Keratinocyte (primary cell): ENCODE measurements at regions not wholly inside any gene's neighbourhood (a gene's known extent, or its start where the extent isn't known, plus 50 kb on each side); places are given as distances from the start of the nearest gene placed in this dataset.

Source experiments
- DNase-seq: peaks from one replicate; pipeline ENCODE4 v3.0.0-alpha.2; 2011; ENCODE audit warnings: low read depth, missing footprints, low spot score
- FAIRE-seq: peaks from 2 replicates; lab custom pipeline; 2011; peaks lifted over from hg19 to GRCh38; lab: Jason Lieb, UNC
- H2AFZ ChIP-seq: 2 replicates; pipeline ENCODE4 v1.6.0; 2012; ENCODE audit warnings: low read length, control low read depth, inconsistent platforms; ENCODE audit not compliant: control insufficient read depth
- H3K27ac ChIP-seq: 2 replicates; pipeline ENCODE4 v1.5.1; 2011; ENCODE audit warnings: low read length; ENCODE audit not compliant: control insufficient read depth, insufficient read depth
- H3K27me3 ChIP-seq: 3 replicates; pipeline ENCODE4 v1.6.0; 2011; ENCODE audit warnings: low read length; ENCODE audit not compliant: control insufficient read depth, insufficient read depth; ENCODE audit errors: extremely low read depth
- H3K36me3 ChIP-seq, 2 experiments: 2 replicates in 1 of 2; 3 replicates in 1 of 2; pipeline ENCODE4 v1.5.1; 2011; ENCODE audit warnings: low read length in 2 of 2, mild to moderate bottlenecking in 1 of 2; ENCODE audit not compliant: control insufficient read depth in 2 of 2, insufficient read depth in 2 of 2; ENCODE audit errors: extremely low read depth in 1 of 2
- H3K4me1 ChIP-seq: 3 replicates; pipeline ENCODE4 v1.5.1; 2011; ENCODE audit warnings: low read length; ENCODE audit not compliant: control insufficient read depth, insufficient read depth; ENCODE audit errors: extremely low read depth
- H3K4me2 ChIP-seq: 3 replicates; pipeline ENCODE4 v1.6.0; 2011; ENCODE audit warnings: low read depth, low read length; ENCODE audit not compliant: control insufficient read depth, insufficient read depth; ENCODE audit errors: extremely low read depth
- H3K4me3 ChIP-seq, 3 experiments: fragments of 200-600 bp in 1 of 3; sonication (generic) in 1 of 3; 2 replicates in 2 of 3; 3 replicates in 1 of 3; pipeline ENCODE4 v1.5.1; 2011 to 2016; ENCODE audit warnings: low read length in 3 of 3, mild to moderate bottlenecking in 3 of 3, control low read depth in 2 of 3, inconsistent platforms in 1 of 3, low read depth in 1 of 3, mixed read lengths in 1 of 3, mixed run types in 1 of 3, moderate library complexity in 1 of 3; ENCODE audit not compliant: control insufficient read depth in 2 of 3, insufficient read depth in 2 of 3; ENCODE audit errors: extremely low read depth in 1 of 3
- H3K79me2 ChIP-seq: 2 replicates; pipeline ENCODE4 v1.6.0; 2012; ENCODE audit warnings: low read length; ENCODE audit not compliant: control insufficient read depth, insufficient read depth
- H3K9ac ChIP-seq: 3 replicates; pipeline ENCODE4 v1.6.0; 2011; ENCODE audit warnings: low read length; ENCODE audit not compliant: control insufficient read depth, insufficient read depth; ENCODE audit errors: extremely low read depth
- H3K9me1 ChIP-seq: 3 replicates; pipeline ENCODE4 v1.6.0; 2011; ENCODE audit warnings: low read length; ENCODE audit not compliant: control insufficient read depth, insufficient read depth; ENCODE audit errors: extremely low read depth
- H3K9me3 ChIP-seq: 2 replicates; pipeline ENCODE4 v1.5.1; 2012; ENCODE audit warnings: low read depth, low read length; ENCODE audit not compliant: control insufficient read depth
- H4K20me1 ChIP-seq: 3 replicates; pipeline ENCODE4 v1.6.0; 2011; ENCODE audit warnings: low read length; ENCODE audit not compliant: control insufficient read depth, insufficient read depth; ENCODE audit errors: extremely low read depth
- CTCF ChIP-seq, 3 experiments: IDR thresholded peaks in 1 of 3; conservative IDR thresholded peaks in 1 of 3; optimal IDR thresholded peaks in 1 of 3; 2 replicates in 2 of 3; 3 replicates in 1 of 3; pipeline versions ENCODE3 to v1.5.1; 2011; ENCODE audit warnings: low read length in 3 of 3, mild to moderate bottlenecking in 3 of 3, moderate library complexity in 2 of 3, control low read depth in 1 of 3, inconsistent platforms in 1 of 3; ENCODE audit not compliant: insufficient read depth in 2 of 3; ENCODE audit errors: extremely low read depth in 1 of 3
- EZH2 ChIP-seq: IDR thresholded peaks from one replicate; pipeline ENCODE4 v1.6.1; 2012; ENCODE audit warnings: inconsistent platforms, mild to moderate bottlenecking, low read length, moderate library complexity
- dilution Hi-C: fragments of 300-500 bp; cut with MboI; formaldehyde crosslinking; loops from one replicate; pipeline ENCODE4 v1.7.0; 2020; ENCODE audit warnings: low sequenced_read_pairs; ENCODE audit not compliant: extremely low pct_ligation_motif_present

- DNase-seq (no peak), FAIRE-seq (no peak)
- dilution Hi-C loops = no loop called here
- no peaks in the 10 kb centered on the region for H4K20me1 ChIP-seq
- H3K79me2 ChIP-seq = no peaks in the 10 kb centered on the region
- no peaks in the 10 kb centered on the region for H3K4me1 ChIP-seq
- TF ChIP-seq EZH2 = no peak
- H3K27me3 ChIP-seq = no peaks in the 10 kb centered on the region
- no peak overlapping the region for H3K9ac ChIP-seq
- H3K9me3 ChIP-seq = no peaks in the 10 kb centered on the region
- no peak overlapping the region for H2AFZ ChIP-seq
- H3K27ac ChIP-seq = no peak overlapping the region
- no peak overlapping the region for H3K4me3 ChIP-seq
- no peak overlapping the region for H3K4me2 ChIP-seq
- no peaks in the 10 kb centered on the region for H3K36me3 ChIP-seq
- no peaks in the 10 kb centered on the region for H3K9me1 ChIP-seq
Measured at GRCh38 chr5:17440766-17441165, 57.3 kb upstream of the TAF11L2 start.

- Histone ChIP-seq H4K20me1 (no peaks in the 10 kb centered on the region), H3K27me3 (no peaks in the 10 kb centered on the region), H3K27ac (no peak overlapping the region), H2AFZ (no peak overlapping the region), H3K4me2 (no peak overlapping the region), H3K4me3 (no peak overlapping the region), H3K79me2 (no peaks in the 10 kb centered on the region), H3K9ac (no peak overlapping the region), H3K36me3 (no peaks in the 10 kb centered on the region), H3K9me1 (no peaks in the 10 kb centered on the region), H3K9me3 (no peaks in the 10 kb centered on the region), H3K4me1 (no peaks in the 10 kb centered on the region)
- no peak for FAIRE-seq
- no peak for TF ChIP-seq EZH2
- TF ChIP-seq CTCF (optimal IDR thresholded peaks at IDR 0.05 in 1 of 3, IDR thresholded peaks at IDR 0.05 in 1 of 3, conservative IDR thresholded peaks at IDR 0.05 in 1 of 3; ENCODE audit: extremely low read depth in 1 of 3, insufficient read depth in 2 of 3, low read length in 3 of 3) = no peak
- no peak for DNase-seq
- dilution Hi-C loops = no loop called here
Measured at GRCh38 chr5:17441351-17441750, 56.7 kb upstream of the TAF11L2 start.
